Lung (tissue), 11 donors: ENCODE measurements at regions not wholly inside any gene's neighbourhood (a gene's known extent, or its start where the extent isn't known, plus 50 kb on each side); places are given as distances from the start of the nearest gene placed in this dataset.

ENCODE experiments used
- ATAC-seq: fragments of 200-7000 bp; cut with Tn5 transposase; one replicate; pipeline ENCODE4 v1.9.1; 2020; ENCODE audit warnings: moderate number of reproducible peaks; ENCODE audit not compliant: insufficient read depth, low FRiP score
- DNase-seq, 3 donors: peaks; one replicate each; pipeline ENCODE4 v3.0.0-alpha.2; 2013 to 2017
- H3K27ac ChIP-seq, 2 donors: one replicate each; pipeline ENCODE4 v1.5.1; 2013; ENCODE audit warnings: mild to moderate bottlenecking in 2 of 2, moderate library complexity in 2 of 2, control low read depth in 1 of 2, inconsistent platforms in 1 of 2, low read depth in 1 of 2, low read length in 1 of 2
- H3K27me3 ChIP-seq, 3 donors: one replicate each; pipeline ENCODE4 v1.5.1; 2013; ENCODE audit warnings: low read length in 2 of 3; ENCODE audit not compliant: control insufficient read depth in 3 of 3, insufficient read depth in 3 of 3
- H3K36me3 ChIP-seq, 4 donors: one replicate each; pipeline ENCODE4 v1.5.1; 2013; ENCODE audit warnings: low read length in 4 of 4, mild to moderate bottlenecking in 1 of 4, moderate library complexity in 1 of 4; ENCODE audit not compliant: control insufficient read depth in 4 of 4, insufficient read depth in 4 of 4
- H3K4me1 ChIP-seq, 5 donors: one replicate each; pipeline ENCODE4 v1.5.1; 2013; ENCODE audit warnings: low read length in 5 of 5, mild to moderate bottlenecking in 2 of 5, moderate library complexity in 1 of 5; ENCODE audit not compliant: control insufficient read depth in 5 of 5, insufficient read depth in 5 of 5
- H3K4me3 ChIP-seq: one replicate; pipeline ENCODE4 v1.5.1; 2013; ENCODE audit warnings: mild to moderate bottlenecking, control low read depth, moderate library complexity
- H3K9ac ChIP-seq, 2 donors: one replicate each; pipeline ENCODE4 v1.5.1; 2013; ENCODE audit warnings: low read length in 2 of 2, control low read depth in 1 of 2; ENCODE audit not compliant: insufficient read depth in 1 of 2
- H3K9me3 ChIP-seq, 4 donors: one replicate each; pipeline ENCODE4 v1.5.1; 2013; ENCODE audit warnings: low read length in 3 of 4, mild to moderate bottlenecking in 1 of 4, moderate library complexity in 1 of 4; ENCODE audit not compliant: control insufficient read depth in 4 of 4, insufficient read depth in 3 of 4
- WGBS, 2 donors: extraction: QIAGEN DNeasy Blood & Tissue Kit; methylation state at CpG; one replicate each; pipeline ENCODE4 v1.1.7; 2013; 5-methylcytosine and 5-hydroxymethylcytosine counted together
- TF ChIP-seq, protein P1 (sequence below): IDR thresholded peaks from 2 replicates; pipeline ENCODE4 v1.5.1; 2012; ENCODE audit warnings: mild to moderate bottlenecking; ENCODE audit errors: control extremely low read depth, extremely low read depth
- donor health status: control.
- donor health status: control.
- donor health status: Bipolar disorder and iron deficiency.
- donor health status: healthy.
- donor health status: DM: yes; HTN: yes; CAD: no.

DNA sequence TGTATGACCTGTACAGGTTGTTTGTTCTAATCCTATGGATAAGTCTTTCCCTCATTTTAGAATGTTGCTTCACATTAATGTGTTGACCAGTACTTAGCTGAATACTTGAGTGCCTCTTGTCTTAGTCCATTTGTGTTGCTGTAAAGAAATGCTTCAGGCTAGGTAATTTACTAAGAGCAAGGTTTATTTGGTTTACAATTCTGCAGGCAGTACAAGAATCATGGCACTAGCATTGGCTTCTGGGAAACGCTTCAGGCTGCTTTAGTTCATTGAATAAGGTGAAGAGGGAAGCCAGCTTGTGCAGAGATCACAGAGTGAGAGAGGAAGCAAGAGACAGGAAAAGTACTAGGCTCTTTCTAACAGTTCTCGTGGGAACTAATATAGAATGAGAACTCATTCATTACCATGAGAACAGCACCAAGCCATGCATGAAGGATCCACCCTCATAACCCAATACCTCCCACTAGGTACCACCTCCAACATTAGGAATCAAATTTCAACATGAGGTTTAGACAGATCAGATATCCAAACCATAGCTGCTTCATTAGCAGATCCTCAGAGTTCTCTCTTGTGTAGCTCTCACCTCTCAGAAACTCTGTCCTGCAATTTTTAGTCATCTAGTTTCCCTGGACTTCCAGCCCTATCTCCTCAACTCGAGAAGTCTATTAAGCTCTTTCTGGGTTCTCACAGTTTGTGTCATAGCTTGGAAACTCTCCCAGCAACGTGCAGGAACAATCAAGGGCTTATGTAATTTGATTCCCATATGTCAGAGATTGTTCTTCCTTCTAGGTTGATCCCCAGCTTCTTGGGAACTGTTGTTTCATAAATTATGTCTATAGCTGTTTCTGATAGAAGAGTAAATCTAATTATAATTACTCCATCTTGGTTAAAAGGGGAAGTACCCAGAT is 2082.3 kb upstream of the CELF4 start:
- DNase-seq, result peak; percentile 58 to 91 (median 80)
- Histone ChIP-seq H3K27ac (no peak overlapping the region), H3K36me3 (no peaks in the 10 kb centered on the region), H3K9me3 (no peaks in the 10 kb centered on the region), H3K9ac (no peak overlapping the region), H3K4me1 (peaks cover 0 to 6% (median 2%) of the 10 kb centered on the region in 5 donors), H3K27me3 (no peaks in the 10 kb centered on the region), H3K4me3 (no peak overlapping the region)
- WGBS, 2 donors, result 40 to 48% methylated on average over 4 of the region's 4 CpGs
- peak; percentile 66 for ATAC-seq
- TF ChIP-seq, protein P1, sequence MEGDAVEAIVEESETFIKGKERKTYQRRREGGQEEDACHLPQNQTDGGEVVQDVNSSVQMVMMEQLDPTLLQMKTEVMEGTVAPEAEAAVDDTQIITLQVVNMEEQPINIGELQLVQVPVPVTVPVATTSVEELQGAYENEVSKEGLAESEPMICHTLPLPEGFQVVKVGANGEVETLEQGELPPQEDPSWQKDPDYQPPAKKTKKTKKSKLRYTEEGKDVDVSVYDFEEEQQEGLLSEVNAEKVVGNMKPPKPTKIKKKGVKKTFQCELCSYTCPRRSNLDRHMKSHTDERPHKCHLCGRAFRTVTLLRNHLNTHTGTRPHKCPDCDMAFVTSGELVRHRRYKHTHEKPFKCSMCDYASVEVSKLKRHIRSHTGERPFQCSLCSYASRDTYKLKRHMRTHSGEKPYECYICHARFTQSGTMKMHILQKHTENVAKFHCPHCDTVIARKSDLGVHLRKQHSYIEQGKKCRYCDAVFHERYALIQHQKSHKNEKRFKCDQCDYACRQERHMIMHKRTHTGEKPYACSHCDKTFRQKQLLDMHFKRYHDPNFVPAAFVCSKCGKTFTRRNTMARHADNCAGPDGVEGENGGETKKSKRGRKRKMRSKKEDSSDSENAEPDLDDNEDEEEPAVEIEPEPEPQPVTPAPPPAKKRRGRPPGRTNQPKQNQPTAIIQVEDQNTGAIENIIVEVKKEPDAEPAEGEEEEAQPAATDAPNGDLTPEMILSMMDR, result no peak

DNA sequence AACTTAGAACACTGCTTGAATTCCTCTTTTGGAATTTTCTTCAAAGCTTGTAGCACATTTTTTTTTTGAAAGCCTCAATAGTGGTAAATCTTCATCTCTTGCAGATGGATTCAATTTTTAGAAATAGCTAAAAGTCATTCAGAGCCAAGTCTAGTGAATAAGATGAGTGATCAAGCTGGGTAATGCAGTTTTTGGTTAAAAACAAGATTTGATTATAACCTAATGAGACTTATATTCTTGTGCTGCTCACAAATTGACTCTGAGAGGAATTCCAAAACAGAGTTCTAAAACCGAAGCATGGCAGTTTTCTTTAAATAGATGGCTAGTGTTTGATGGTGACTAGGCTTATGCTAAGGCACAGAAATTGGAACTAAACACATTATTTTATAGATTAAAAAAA is 2072.6 kb upstream of the CELF4 start:
- no peak for DNase-seq
- no peak overlapping the region for H3K27ac ChIP-seq
- WGBS, 2 donors, result 76 to 96% methylated on average over 1 of the region's 1 CpG

DNA sequence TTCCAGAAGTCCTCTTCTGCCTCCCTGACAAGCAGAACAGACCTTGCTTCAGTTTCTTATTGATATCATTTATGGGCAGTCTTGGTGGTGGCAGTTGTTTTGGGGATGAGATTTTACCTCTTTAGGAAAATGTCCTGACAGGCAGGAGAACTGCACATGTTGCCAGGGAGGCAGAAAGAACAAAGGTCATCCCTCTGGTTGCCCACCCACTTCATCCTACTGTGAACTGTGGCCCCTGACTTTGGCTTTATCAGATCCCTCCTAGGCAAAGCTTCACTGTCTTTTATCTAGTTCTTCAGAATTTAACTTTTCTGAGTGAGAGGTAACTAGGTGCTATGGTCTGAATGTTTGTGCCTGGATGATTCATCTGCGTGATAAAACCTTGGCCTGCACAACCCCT is 2071.3 kb upstream of the CELF4 start:
- Histone ChIP-seq H3K9ac (no peak overlapping the region), H3K27ac (no peak overlapping the region), H3K27me3 (no peaks in the 10 kb centered on the region), H3K9me3 (no peaks in the 10 kb centered on the region), H3K4me1 (peaks cover 0 to 10% (median 0%) of the 10 kb centered on the region in 5 donors), H3K36me3 (no peaks in the 10 kb centered on the region), H3K4me3 (no peak overlapping the region)
- DNase-seq (no peak), ATAC-seq (no peak)
- TF ChIP-seq, protein P1, result no peak
- 87 to 100% methylated on average over 1 of the region's 1 CpG for WGBS, 2 donors

More for the DNA sequence above, 2072.6 kb upstream of the CELF4 start:
- Histone ChIP-seq H3K9ac (no peak overlapping the region), H3K4me3 (no peak overlapping the region), H3K9me3 (no peaks in the 10 kb centered on the region), H3K27me3 (no peaks in the 10 kb centered on the region), H3K36me3 (no peaks in the 10 kb centered on the region), H3K4me1 (peaks cover 0 to 10% (median 0%) of the 10 kb centered on the region in 5 donors)
- TF ChIP-seq, protein P1, result no peak
- ATAC-seq, result no peak
